ENCODE measurements at regions not wholly inside any gene's neighbourhood (a gene's known extent, or its start where the extent isn't known, plus 50 kb on each side); places are given as distances from the start of the nearest gene placed in this dataset.

- H3K9me3 ChIP-seq (ENCODE audit: insufficient read depth, low read length) = no peaks in the 10 kb centered on the region
- DNase-seq (ENCODE audit: low read depth, low spot score) = no peak
- no peaks in the 10 kb centered on the region for H3K36me3 ChIP-seq (ENCODE audit: insufficient read depth, insufficient read length, low read length)
- no peaks in the 10 kb centered on the region for H3K27me3 ChIP-seq (ENCODE audit: insufficient read depth, insufficient read length)
- H3K4me1 ChIP-seq (ENCODE audit: insufficient read depth, insufficient read length) = no peaks in the 10 kb centered on the region
- no peak for TF ChIP-seq YY1 (IDR thresholded peaks at IDR 0.05; ENCODE audit: insufficient read depth, insufficient read length)
- TF ChIP-seq ZNF274 (IDR thresholded peaks at IDR 0.05; ENCODE audit: low read depth, low read length) = no peak
- no peak for TF ChIP-seq SUZ12 (IDR thresholded peaks at IDR 0.05; ENCODE audit: extremely low read depth, insufficient read depth, insufficient read length)
- no peak overlapping the region for H3K9ac ChIP-seq (ENCODE audit: insufficient read length, low read depth)
- H3K4me3 ChIP-seq (ENCODE audit: insufficient read length, low read depth) = no peak overlapping the region
Observed at GRCh38 chr9:108278341-108278740, 577.4 kb downstream of the ACTL7B start.

GRCh38 chr9:108277216-108277615, 578.6 kb downstream of the ACTL7B start:
- H3K9ac ChIP-seq (ENCODE audit: insufficient read length, low read depth) = no peak overlapping the region
- H3K27me3 ChIP-seq (ENCODE audit: insufficient read depth, insufficient read length) = no peaks in the 10 kb centered on the region
- H3K4me1 ChIP-seq (ENCODE audit: insufficient read depth, insufficient read length) = no peaks in the 10 kb centered on the region
- no peaks in the 10 kb centered on the region for H3K36me3 ChIP-seq (ENCODE audit: insufficient read depth, insufficient read length, low read length)
- no peaks in the 10 kb centered on the region for H3K9me3 ChIP-seq (ENCODE audit: insufficient read depth, low read length)
- DNase-seq (ENCODE audit: low read depth, low spot score) = no peak
- TF ChIP-seq YY1 (IDR thresholded peaks at IDR 0.05; ENCODE audit: insufficient read depth, insufficient read length) (no peak), SUZ12 (IDR thresholded peaks at IDR 0.05; ENCODE audit: extremely low read depth, insufficient read depth, insufficient read length) (no peak), ZNF274 (IDR thresholded peaks at IDR 0.05; ENCODE audit: low read depth, low read length) (no peak)
- no peak overlapping the region for H3K4me3 ChIP-seq (ENCODE audit: insufficient read length, low read depth)

- TF ChIP-seq YY1 (IDR thresholded peaks at IDR 0.05; ENCODE audit: insufficient read depth, insufficient read length) (no peak), ZNF274 (IDR thresholded peaks at IDR 0.05; ENCODE audit: low read depth, low read length) (no peak)
Observed at GRCh38 chr9:108275906-108276305, 579.9 kb downstream of the ACTL7B start.

GRCh38 chr9:108274971-108275370, 580.8 kb downstream of the ACTL7B start:
- Histone ChIP-seq H3K27me3 (ENCODE audit: insufficient read depth, insufficient read length) (no peaks in the 10 kb centered on the region), H3K36me3 (ENCODE audit: insufficient read depth, insufficient read length, low read length) (no peaks in the 10 kb centered on the region), H3K9me3 (ENCODE audit: insufficient read depth, low read length) (no peaks in the 10 kb centered on the region), H3K4me3 (ENCODE audit: insufficient read length, low read depth) (no peak overlapping the region), H3K4me1 (ENCODE audit: insufficient read depth, insufficient read length) (peaks cover 3% of the 10 kb centered on the region), H3K9ac (ENCODE audit: insufficient read length, low read depth) (no peak overlapping the region)
- DNase-seq (ENCODE audit: low read depth, low spot score) = no peak
- TF ChIP-seq SUZ12 (IDR thresholded peaks at IDR 0.05; ENCODE audit: extremely low read depth, insufficient read depth, insufficient read length) = no peak
- no peak for TF ChIP-seq YY1 (IDR thresholded peaks at IDR 0.05; ENCODE audit: insufficient read depth, insufficient read length)
- TF ChIP-seq ZNF274 (IDR thresholded peaks at IDR 0.05; ENCODE audit: low read depth, low read length) = no peak

More at GRCh38 chr9:108275906-108276305, 579.9 kb downstream of the ACTL7B start:
- Histone ChIP-seq H3K4me3 (ENCODE audit: insufficient read length, low read depth) (no peak overlapping the region), H3K9ac (ENCODE audit: insufficient read length, low read depth) (no peak overlapping the region), H3K9me3 (ENCODE audit: insufficient read depth, low read length) (no peaks in the 10 kb centered on the region), H3K27me3 (ENCODE audit: insufficient read depth, insufficient read length) (no peaks in the 10 kb centered on the region), H3K4me1 (ENCODE audit: insufficient read depth, insufficient read length) (peaks cover 3% of the 10 kb centered on the region), H3K36me3 (ENCODE audit: insufficient read depth, insufficient read length, low read length) (no peaks in the 10 kb centered on the region)
- DNase-seq (ENCODE audit: low read depth, low spot score) = no peak

GRCh38 chr9:108273988-108274387, 581.8 kb downstream of the ACTL7B start:
- Histone ChIP-seq H3K4me3 (ENCODE audit: insufficient read length, low read depth) (no peak overlapping the region), H3K36me3 (ENCODE audit: insufficient read depth, insufficient read length, low read length) (no peaks in the 10 kb centered on the region), H3K27me3 (ENCODE audit: insufficient read depth, insufficient read length) (no peaks in the 10 kb centered on the region), H3K9ac (ENCODE audit: insufficient read length, low read depth) (no peak overlapping the region), H3K4me1 (ENCODE audit: insufficient read depth, insufficient read length) (peaks cover 3% of the 10 kb centered on the region), H3K9me3 (ENCODE audit: insufficient read depth, low read length) (no peaks in the 10 kb centered on the region)
- no peak for TF ChIP-seq YY1 (IDR thresholded peaks at IDR 0.05; ENCODE audit: insufficient read depth, insufficient read length)
- DNase-seq (ENCODE audit: low read depth, low spot score) = no peak

GRCh38 chr9:108272349-108272899, 583.4 kb downstream of the ACTL7B start:
- TF ChIP-seq YY1 (IDR thresholded peaks at IDR 0.05; ENCODE audit: insufficient read depth, insufficient read length) (no peak), SUZ12 (IDR thresholded peaks at IDR 0.05; ENCODE audit: extremely low read depth, insufficient read depth, insufficient read length) (no peak), ZNF274 (IDR thresholded peaks at IDR 0.05; ENCODE audit: low read depth, low read length) (no peak)
- Histone ChIP-seq H3K4me1 (ENCODE audit: insufficient read depth, insufficient read length) (peaks cover 3% of the 10 kb centered on the region), H3K9ac (ENCODE audit: insufficient read length, low read depth) (no peak overlapping the region), H3K4me3 (ENCODE audit: insufficient read length, low read depth) (no peak overlapping the region), H3K9me3 (ENCODE audit: insufficient read depth, low read length) (no peaks in the 10 kb centered on the region), H3K27me3 (ENCODE audit: insufficient read depth, insufficient read length) (no peaks in the 10 kb centered on the region), H3K36me3 (ENCODE audit: insufficient read depth, insufficient read length, low read length) (no peaks in the 10 kb centered on the region)
- peak; percentile 27 for DNase-seq (ENCODE audit: low read depth, low spot score)

- no peaks in the 10 kb centered on the region for H3K27me3 ChIP-seq (ENCODE audit: insufficient read depth, insufficient read length)
- TF ChIP-seq YY1 (IDR thresholded peaks at IDR 0.05; ENCODE audit: insufficient read depth, insufficient read length) (no peak), SUZ12 (IDR thresholded peaks at IDR 0.05; ENCODE audit: extremely low read depth, insufficient read depth, insufficient read length) (no peak), ZNF274 (IDR thresholded peaks at IDR 0.05; ENCODE audit: low read depth, low read length) (no peak)
- peak; percentile 27 for DNase-seq (ENCODE audit: low read depth, low spot score)
- H3K9me3 ChIP-seq (ENCODE audit: insufficient read depth, low read length) = no peaks in the 10 kb centered on the region
- H3K4me3 ChIP-seq (ENCODE audit: insufficient read length, low read depth) = no peak overlapping the region
- H3K4me1 ChIP-seq (ENCODE audit: insufficient read depth, insufficient read length) = peaks cover 3% of the 10 kb centered on the region
- no peak overlapping the region for H3K9ac ChIP-seq (ENCODE audit: insufficient read length, low read depth)
- no peaks in the 10 kb centered on the region for H3K36me3 ChIP-seq (ENCODE audit: insufficient read depth, insufficient read length, low read length)
Observed at GRCh38 chr9:108271646-108272348, 584.0 kb downstream of the ACTL7B start.

Measured in NT2/D1 (cell line).